Ishikawa (cell line): ENCODE measurements at regions not wholly inside any gene's neighbourhood (a gene's known extent, or its start where the extent isn't known, plus 50 kb on each side); places are given as distances from the start of the nearest gene placed in this dataset.

Experiments
- CEBPB ChIP-seq: IDR thresholded peaks from 2 replicates; pipeline ENCODE4 v1.6.1; 2012
- CREB1 ChIP-seq: IDR thresholded peaks from 2 replicates; pipeline ENCODE4 v1.6.1; 2012; ENCODE audit warnings: low read depth
- EGR1 ChIP-seq: IDR thresholded peaks from 2 replicates; pipeline ENCODE4 v1.6.1; 2012
- EP300 ChIP-seq: IDR thresholded peaks from 2 replicates; pipeline ENCODE4 v1.6.1; 2012; ENCODE audit warnings: borderline replicate concordance
- FOXM1 ChIP-seq: IDR thresholded peaks from 2 replicates; pipeline ENCODE4 v1.6.1; 2012; ENCODE audit warnings: low read depth, borderline replicate concordance
- MAX ChIP-seq: IDR thresholded peaks from 2 replicates; pipeline ENCODE4 v1.6.1; 2012
- NFIC ChIP-seq: IDR thresholded peaks from 2 replicates; pipeline ENCODE4 v1.6.1; 2012
- RAD21 ChIP-seq: IDR thresholded peaks from 2 replicates; pipeline ENCODE4 v1.6.1; 2012; ENCODE audit warnings: low read depth
- TAF1 ChIP-seq: IDR thresholded peaks from 2 replicates; pipeline ENCODE4 v1.6.1; 2012; ENCODE audit warnings: low read depth, mild to moderate bottlenecking
- TCF12 ChIP-seq: IDR thresholded peaks from 2 replicates; pipeline ENCODE4 v1.6.1; 2012; ENCODE audit warnings: low read depth
- TEAD4 ChIP-seq: IDR thresholded peaks from 2 replicates; pipeline ENCODE4 v1.6.1; 2012
- YY1 ChIP-seq: IDR thresholded peaks from 2 replicates; pipeline ENCODE4 v1.6.1; 2012; ENCODE audit warnings: low read depth
- ZBTB7A ChIP-seq: IDR thresholded peaks from 2 replicates; pipeline ENCODE4 v1.6.1; 2012; ENCODE audit warnings: low read depth
- TF ChIP-seq, protein P1 (sequence below): IDR thresholded peaks from 2 replicates; pipeline ENCODE4 v1.6.1; 2012; ENCODE audit warnings: low read depth, mild to moderate bottlenecking

GRCh38 chr13:39893808-39894207 is 238.3 kb downstream of the COG6 start:
- TF ChIP-seq TAF1 (no peak), RAD21 (no peak), NFIC (no peak), YY1 (no peak), EP300 (no peak), MAX (no peak), CEBPB (no peak), EGR1 (no peak), TCF12 (no peak), CREB1 (no peak), ZBTB7A (no peak), TEAD4 (no peak), FOXM1 (no peak)
- TF ChIP-seq, protein P1, sequence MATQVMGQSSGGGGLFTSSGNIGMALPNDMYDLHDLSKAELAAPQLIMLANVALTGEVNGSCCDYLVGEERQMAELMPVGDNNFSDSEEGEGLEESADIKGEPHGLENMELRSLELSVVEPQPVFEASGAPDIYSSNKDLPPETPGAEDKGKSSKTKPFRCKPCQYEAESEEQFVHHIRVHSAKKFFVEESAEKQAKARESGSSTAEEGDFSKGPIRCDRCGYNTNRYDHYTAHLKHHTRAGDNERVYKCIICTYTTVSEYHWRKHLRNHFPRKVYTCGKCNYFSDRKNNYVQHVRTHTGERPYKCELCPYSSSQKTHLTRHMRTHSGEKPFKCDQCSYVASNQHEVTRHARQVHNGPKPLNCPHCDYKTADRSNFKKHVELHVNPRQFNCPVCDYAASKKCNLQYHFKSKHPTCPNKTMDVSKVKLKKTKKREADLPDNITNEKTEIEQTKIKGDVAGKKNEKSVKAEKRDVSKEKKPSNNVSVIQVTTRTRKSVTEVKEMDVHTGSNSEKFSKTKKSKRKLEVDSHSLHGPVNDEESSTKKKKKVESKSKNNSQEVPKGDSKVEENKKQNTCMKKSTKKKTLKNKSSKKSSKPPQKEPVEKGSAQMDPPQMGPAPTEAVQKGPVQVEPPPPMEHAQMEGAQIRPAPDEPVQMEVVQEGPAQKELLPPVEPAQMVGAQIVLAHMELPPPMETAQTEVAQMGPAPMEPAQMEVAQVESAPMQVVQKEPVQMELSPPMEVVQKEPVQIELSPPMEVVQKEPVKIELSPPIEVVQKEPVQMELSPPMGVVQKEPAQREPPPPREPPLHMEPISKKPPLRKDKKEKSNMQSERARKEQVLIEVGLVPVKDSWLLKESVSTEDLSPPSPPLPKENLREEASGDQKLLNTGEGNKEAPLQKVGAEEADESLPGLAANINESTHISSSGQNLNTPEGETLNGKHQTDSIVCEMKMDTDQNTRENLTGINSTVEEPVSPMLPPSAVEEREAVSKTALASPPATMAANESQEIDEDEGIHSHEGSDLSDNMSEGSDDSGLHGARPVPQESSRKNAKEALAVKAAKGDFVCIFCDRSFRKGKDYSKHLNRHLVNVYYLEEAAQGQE: no peak
